Fibroblast of lung (primary cell): ENCODE measurements at regions not wholly inside any gene's neighbourhood (a gene's known extent, or its start where the extent isn't known, plus 50 kb on each side); places are given as distances from the start of the nearest gene placed in this dataset.

ENCODE experiments used
- CTCF ChIP-seq, 2 donors: IDR thresholded peaks in 1 of 2; conservative IDR thresholded peaks in 1 of 2; 1 replicate in 1 of 2; 2 replicates in 1 of 2; pipeline ENCODE4 v1.5.1; 2011 to 2012; ENCODE audit warnings: low read length in 2 of 2, control low read depth in 1 of 2, inconsistent platforms in 1 of 2, low read depth in 1 of 2, mild to moderate bottlenecking in 1 of 2
- EZH2 ChIP-seq: IDR thresholded peaks from 2 replicates; pipeline ENCODE4 v1.5.1; 2012; ENCODE audit warnings: low read length, control low read depth, mild to moderate bottlenecking; ENCODE audit errors: missing control alignments

GRCh38 chr10:4081685-4082111 lies 296.7 kb upstream of the KLF6 start:
- no peak for TF ChIP-seq CTCF (conservative IDR thresholded peaks at IDR 0.05 in 1 of 2, IDR thresholded peaks at IDR 0.05 in 1 of 2; ENCODE audit: low read depth in 1 of 2, low read length in 2 of 2)
- no peak for TF ChIP-seq EZH2
